ENCODE measurements at regions not wholly inside any gene's neighbourhood (a gene's known extent, or its start where the extent isn't known, plus 50 kb on each side); places are given as distances from the start of the nearest gene placed in this dataset.

DNA sequence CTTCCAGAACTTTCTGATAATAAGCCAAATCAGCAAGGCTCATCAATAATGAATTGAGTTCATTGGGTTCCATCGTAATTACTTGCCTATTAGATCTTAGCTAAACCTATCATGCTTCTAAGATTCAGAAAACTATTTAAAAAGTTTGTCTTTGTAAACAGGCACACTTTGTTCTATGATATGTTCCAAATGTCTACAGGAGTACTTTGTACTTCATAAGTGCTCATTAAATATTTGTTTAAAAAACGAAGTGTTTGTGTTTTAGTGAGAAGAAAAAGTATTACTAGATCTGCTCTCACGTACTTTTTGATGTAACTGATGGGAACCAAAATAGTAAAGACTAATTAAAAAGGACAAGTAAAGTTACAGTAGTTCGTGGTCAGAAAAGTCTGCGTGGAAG, 172.8 kb upstream of the FLRT2 start:
- POLR2A ChIA-PET: no interaction called here
- Mint-ChIP-seq H3K4me3 (no peak overlapping the region), H3K27ac (no peak overlapping the region), H3K4me1 (no peaks in the 10 kb centered on the region), H3K9me3 (peaks cover 31% of the 10 kb centered on the region), H3K27me3 (ENCODE audit: low read depth) (no peaks in the 10 kb centered on the region), H3K36me3 (peaks cover 13% of the 10 kb centered on the region)
- TF ChIP-seq TEAD4 (CRISPR knock-in tag; IDR thresholded peaks at IDR 0.05): no peak
- TF ChIP-seq, protein P1, sequence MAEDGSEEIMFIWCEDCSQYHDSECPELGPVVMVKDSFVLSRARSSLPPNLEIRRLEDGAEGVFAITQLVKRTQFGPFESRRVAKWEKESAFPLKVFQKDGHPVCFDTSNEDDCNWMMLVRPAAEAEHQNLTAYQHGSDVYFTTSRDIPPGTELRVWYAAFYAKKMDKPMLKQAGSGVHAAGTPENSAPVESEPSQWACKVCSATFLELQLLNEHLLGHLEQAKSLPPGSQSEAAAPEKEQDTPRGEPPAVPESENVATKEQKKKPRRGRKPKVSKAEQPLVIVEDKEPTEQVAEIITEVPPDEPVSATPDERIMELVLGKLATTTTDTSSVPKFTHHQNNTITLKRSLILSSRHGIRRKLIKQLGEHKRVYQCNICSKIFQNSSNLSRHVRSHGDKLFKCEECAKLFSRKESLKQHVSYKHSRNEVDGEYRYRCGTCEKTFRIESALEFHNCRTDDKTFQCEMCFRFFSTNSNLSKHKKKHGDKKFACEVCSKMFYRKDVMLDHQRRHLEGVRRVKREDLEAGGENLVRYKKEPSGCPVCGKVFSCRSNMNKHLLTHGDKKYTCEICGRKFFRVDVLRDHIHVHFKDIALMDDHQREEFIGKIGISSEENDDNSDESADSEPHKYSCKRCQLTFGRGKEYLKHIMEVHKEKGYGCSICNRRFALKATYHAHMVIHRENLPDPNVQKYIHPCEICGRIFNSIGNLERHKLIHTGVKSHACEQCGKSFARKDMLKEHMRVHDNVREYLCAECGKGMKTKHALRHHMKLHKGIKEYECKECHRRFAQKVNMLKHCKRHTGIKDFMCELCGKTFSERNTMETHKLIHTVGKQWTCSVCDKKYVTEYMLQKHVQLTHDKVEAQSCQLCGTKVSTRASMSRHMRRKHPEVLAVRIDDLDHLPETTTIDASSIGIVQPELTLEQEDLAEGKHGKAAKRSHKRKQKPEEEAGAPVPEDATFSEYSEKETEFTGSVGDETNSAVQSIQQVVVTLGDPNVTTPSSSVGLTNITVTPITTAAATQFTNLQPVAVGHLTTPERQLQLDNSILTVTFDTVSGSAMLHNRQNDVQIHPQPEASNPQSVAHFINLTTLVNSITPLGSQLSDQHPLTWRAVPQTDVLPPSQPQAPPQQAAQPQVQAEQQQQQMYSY (CRISPR knock-in tag; IDR thresholded peaks at IDR 0.05): no peak
- TF ChIP-seq, protein P2, sequence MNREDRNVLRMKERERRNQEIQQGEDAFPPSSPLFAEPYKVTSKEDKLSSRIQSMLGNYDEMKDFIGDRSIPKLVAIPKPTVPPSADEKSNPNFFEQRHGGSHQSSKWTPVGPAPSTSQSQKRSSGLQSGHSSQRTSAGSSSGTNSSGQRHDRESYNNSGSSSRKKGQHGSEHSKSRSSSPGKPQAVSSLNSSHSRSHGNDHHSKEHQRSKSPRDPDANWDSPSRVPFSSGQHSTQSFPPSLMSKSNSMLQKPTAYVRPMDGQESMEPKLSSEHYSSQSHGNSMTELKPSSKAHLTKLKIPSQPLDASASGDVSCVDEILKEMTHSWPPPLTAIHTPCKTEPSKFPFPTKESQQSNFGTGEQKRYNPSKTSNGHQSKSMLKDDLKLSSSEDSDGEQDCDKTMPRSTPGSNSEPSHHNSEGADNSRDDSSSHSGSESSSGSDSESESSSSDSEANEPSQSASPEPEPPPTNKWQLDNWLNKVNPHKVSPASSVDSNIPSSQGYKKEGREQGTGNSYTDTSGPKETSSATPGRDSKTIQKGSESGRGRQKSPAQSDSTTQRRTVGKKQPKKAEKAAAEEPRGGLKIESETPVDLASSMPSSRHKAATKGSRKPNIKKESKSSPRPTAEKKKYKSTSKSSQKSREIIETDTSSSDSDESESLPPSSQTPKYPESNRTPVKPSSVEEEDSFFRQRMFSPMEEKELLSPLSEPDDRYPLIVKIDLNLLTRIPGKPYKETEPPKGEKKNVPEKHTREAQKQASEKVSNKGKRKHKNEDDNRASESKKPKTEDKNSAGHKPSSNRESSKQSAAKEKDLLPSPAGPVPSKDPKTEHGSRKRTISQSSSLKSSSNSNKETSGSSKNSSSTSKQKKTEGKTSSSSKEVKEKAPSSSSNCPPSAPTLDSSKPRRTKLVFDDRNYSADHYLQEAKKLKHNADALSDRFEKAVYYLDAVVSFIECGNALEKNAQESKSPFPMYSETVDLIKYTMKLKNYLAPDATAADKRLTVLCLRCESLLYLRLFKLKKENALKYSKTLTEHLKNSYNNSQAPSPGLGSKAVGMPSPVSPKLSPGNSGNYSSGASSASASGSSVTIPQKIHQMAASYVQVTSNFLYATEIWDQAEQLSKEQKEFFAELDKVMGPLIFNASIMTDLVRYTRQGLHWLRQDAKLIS (CRISPR knock-in tag; IDR thresholded peaks at IDR 0.05; ENCODE audit: borderline replicate concordance): no peak
- TF ChIP-seq, protein P3, sequence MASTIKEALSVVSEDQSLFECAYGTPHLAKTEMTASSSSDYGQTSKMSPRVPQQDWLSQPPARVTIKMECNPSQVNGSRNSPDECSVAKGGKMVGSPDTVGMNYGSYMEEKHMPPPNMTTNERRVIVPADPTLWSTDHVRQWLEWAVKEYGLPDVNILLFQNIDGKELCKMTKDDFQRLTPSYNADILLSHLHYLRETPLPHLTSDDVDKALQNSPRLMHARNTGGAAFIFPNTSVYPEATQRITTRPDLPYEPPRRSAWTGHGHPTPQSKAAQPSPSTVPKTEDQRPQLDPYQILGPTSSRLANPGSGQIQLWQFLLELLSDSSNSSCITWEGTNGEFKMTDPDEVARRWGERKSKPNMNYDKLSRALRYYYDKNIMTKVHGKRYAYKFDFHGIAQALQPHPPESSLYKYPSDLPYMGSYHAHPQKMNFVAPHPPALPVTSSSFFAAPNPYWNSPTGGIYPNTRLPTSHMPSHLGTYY (CRISPR knock-in tag; IDR thresholded peaks at IDR 0.05): no peak
- TF ChIP-seq, protein P4, sequence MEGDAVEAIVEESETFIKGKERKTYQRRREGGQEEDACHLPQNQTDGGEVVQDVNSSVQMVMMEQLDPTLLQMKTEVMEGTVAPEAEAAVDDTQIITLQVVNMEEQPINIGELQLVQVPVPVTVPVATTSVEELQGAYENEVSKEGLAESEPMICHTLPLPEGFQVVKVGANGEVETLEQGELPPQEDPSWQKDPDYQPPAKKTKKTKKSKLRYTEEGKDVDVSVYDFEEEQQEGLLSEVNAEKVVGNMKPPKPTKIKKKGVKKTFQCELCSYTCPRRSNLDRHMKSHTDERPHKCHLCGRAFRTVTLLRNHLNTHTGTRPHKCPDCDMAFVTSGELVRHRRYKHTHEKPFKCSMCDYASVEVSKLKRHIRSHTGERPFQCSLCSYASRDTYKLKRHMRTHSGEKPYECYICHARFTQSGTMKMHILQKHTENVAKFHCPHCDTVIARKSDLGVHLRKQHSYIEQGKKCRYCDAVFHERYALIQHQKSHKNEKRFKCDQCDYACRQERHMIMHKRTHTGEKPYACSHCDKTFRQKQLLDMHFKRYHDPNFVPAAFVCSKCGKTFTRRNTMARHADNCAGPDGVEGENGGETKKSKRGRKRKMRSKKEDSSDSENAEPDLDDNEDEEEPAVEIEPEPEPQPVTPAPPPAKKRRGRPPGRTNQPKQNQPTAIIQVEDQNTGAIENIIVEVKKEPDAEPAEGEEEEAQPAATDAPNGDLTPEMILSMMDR (IDR thresholded peaks at IDR 0.05): no peak
- no peak for TF ChIP-seq CBFB (CRISPR knock-in tag; IDR thresholded peaks at IDR 0.05; ENCODE audit: low read depth)
- no peak for TF ChIP-seq FOXJ3 (CRISPR knock-in tag; IDR thresholded peaks at IDR 0.05; ENCODE audit: borderline replicate concordance)
- TF ChIP-seq GABPB1 (CRISPR knock-in tag; IDR thresholded peaks at IDR 0.05): no peak
- TF ChIP-seq NR1H2 (CRISPR knock-in tag; IDR thresholded peaks at IDR 0.05): no peak
- TF ChIP-seq ZNF121 (CRISPR knock-in tag; IDR thresholded peaks at IDR 0.05): no peak
- TF ChIP-seq SMAD3 (CRISPR knock-in tag; IDR thresholded peaks at IDR 0.05; ENCODE audit: borderline replicate concordance): no peak
- TF ChIP-seq, protein P5, sequence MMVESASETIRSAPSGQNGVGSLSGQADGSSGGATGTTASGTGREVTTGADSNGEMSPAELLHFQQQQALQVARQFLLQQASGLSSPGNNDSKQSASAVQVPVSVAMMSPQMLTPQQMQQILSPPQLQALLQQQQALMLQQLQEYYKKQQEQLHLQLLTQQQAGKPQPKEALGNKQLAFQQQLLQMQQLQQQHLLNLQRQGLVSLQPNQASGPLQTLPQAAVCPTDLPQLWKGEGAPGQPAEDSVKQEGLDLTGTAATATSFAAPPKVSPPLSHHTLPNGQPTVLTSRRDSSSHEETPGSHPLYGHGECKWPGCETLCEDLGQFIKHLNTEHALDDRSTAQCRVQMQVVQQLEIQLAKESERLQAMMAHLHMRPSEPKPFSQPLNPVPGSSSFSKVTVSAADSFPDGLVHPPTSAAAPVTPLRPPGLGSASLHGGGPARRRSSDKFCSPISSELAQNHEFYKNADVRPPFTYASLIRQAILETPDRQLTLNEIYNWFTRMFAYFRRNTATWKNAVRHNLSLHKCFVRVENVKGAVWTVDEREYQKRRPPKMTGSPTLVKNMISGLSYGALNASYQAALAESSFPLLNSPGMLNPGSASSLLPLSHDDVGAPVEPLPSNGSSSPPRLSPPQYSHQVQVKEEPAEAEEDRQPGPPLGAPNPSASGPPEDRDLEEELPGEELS (CRISPR knock-in tag; IDR thresholded peaks at IDR 0.05): no peak
- no peak for TF ChIP-seq NR2C2 (CRISPR knock-in tag; IDR thresholded peaks at IDR 0.05)
- no peak for DNase-seq (ENCODE audit: low spot score)
- CTCF ChIA-PET: no interaction called here
- no peak for ATAC-seq

Data from WTC11 (cell line).